Activated CD4-positive, alpha-beta T cell treated with anti-CD3 and anti-CD28 coated beads for 1 hour (primary cell): ENCODE measurements at regions not wholly inside any gene's neighbourhood (a gene's known extent, or its start where the extent isn't known, plus 50 kb on each side); places are given as distances from the start of the nearest gene placed in this dataset.

Source experiments
- DNase-seq: peaks from one replicate; pipeline ENCODE4 v3.0.0-alpha.2; 2020

DNA sequence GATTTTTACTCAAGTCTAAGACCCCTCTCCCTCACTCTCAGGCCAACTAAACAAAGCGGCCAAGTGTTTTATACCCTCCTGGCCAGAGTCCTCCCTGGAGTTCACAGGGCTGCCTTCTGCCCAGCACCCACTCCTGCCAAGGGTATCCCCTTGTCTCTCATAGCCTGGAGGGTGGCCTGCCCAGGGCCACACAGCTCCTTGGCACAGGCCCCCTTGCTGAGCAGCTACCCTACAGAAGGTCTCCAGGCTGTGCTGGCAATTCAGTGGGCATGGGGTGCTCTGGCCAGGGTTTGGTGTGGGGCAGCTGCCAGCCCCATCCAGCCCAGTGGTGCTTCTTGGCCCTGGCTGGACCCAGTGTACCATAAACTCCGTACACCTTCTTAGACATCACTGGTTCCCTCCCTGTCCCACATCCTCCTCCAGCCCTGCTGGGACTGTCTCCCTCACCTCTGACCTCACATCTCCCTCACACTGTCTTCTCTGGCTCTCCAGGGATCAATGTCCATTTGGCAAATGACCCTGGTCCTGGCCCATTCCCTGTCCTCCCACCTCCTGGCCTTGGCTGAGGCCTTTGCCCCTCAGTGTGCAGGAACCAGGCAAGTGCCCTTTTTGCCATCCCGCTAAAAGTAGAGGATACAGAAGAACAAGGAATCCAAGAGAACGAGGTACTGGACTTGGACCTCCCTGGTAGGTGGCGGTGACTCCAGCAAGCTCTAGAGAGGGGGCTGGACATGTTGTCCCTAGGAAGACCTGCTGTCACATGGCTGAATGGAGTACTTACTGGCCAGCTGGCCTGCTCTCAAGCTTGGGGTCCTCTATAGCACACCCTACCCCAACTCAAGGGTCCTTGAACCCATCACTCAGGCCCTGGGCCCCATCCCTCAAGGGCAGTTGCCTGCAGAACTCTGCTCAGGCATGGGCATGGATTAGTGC lies 50.0 kb upstream of the TRPM1 start:
- no peak for DNase-seq

DNA sequence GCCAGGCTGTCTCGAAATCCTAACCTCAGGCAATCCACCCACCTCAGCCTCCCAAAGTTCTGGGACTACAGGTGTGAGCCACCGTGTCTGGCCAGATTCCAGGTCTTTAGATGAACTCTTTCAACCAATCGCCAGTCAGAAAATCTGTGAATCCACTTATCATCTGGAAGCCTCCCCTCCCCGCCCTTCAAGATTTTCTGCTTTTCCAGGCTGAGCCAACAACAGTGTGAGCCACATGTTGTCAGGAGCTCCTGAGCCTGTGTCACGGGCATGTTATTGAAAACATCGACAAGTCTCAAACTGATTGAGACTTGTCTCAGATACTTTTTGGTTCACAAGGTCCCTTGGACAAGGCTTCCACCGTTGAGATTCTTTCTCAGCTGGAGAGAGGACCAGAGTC lies 52.0 kb upstream of the TRPM1 start:
- DNase-seq: no peak

DNA sequence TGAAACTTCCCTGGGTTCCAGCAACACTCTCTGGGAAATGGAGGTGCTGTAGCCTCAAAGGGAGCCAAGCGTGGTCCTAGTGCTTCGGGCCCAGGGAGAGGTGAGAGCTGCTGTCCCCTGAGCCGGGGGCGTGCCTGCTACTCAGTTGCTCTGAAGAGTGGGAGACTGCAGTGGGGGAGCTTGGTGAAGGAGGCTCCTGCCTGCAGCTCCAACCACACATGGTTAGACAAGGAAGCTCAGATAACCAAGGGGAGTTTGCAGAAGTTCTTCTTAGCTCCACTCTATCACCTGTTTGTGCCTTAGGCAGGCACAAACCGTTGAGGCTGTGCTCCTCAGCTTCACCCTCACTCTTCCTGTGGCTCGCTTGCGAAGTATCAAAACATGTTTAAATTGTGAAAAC lies 53.6 kb upstream of the TRPM1 start:
- no peak for DNase-seq

DNA sequence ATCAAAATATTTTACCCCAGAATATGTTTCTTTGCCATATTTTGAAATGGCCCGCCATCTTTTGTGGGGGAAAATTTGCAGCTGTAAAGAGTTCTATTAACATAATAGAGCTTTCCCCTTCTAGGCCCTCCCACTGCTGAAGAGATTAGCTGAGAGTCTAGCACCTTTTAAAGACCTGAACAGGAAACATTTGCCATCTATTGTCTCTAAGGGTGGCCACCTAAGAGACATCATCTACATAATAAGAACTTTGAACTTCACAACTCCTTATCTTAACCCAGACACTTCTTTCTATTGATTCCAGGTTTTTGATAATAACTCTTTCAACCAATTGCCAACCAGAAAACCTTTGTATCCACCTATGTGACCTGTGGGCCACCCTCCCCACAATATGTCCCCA lies 54.7 kb upstream of the TRPM1 start:
- DNase-seq: no peak

DNA sequence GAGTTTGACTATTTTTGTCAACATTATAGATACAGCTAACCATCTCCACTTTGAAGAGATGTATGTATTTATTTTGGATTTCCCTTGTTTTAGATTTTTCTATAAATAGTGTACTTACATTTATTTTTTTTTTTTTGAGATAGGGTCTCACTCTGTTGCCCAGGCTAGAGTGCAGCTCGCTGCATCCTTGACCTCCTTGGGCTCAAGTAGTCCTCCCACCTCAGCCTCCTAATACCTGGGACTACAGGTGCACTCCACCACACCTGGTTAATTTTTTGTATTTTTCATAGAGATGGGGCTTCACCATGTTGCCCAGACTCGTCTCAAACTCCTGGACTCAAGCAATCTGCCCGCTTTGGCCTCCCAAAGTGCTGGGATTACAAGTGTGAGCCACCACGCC lies 55.3 kb upstream of the TRPM1 start:
- DNase-seq: no peak

DNA sequence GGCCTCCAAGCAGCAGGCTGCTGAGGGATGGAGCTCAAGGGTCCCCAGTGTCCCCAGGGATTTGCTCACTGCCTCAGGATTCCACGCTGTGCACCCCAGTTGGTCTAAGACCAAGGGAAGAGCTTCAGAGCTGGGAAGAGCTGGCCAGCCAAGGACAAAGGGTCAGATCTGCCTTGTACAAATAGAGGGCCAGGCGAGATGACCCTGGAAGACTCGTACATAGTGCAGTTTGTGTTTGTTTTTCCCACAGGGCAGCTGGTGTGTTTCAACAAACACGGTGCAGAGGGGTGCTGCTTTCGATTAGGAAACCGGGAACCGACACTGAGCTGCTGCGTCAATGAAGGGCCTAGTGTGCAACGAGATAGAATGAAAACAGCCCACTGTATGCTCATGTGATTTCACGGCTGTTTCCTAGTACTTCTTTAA lies 56.1 kb upstream of the TRPM1 start:
- DNase-seq: no peak

DNA sequence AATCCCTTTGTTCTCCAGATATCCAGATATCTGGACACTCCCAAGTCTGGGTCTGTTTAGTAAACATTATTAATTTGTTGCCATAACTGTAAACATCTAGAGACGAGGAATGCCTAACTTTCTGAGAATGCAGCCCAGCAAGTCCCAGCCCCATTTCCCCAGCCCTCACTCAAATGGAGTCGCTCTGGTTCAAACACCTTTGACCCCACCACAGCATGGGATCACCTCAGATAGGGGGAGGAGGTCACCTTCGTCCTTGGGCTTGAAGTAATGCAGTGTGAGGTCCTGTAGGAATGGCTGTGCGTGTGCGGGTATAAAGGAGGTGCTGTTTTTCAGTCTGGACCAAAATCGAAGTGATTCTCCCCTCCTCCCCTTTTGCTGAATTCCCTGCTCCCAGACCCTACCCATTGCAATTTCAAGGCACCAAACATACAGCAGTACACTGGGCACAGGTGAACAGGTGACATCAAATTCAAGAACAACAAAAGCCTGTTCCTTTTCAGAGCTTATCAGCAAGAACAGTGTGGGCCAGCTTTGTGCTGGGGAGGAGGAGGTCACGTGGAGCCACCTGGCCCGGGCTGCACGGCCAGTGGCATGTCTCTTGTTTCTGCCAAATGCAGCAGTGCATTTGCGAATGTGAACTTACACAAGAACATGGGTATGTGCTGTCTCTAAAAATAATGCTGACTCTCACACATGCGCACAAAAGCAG lies 57.5 kb upstream of the TRPM1 start:
- no peak for DNase-seq

DNA sequence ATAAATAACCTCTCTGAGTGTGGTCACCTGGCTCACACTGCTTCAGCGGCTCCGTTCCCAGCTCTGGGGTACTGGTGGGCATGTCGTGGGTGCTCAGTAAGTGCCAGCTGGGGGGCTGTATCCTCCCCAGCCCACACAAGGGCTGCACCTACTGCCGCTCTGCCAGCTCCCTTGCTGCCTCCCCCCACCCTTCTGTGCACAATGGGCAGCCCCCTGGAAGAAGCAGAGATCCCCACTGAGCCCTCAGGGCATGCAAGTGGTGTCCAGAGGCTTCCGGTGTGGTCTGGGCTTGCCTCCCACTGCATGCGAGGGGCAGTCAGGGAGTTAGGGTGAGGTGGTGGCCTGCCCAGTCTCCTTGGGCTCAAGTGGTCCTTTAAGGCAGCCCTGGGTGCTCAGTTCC lies 58.3 kb upstream of the TRPM1 start:
- no peak for DNase-seq

DNA sequence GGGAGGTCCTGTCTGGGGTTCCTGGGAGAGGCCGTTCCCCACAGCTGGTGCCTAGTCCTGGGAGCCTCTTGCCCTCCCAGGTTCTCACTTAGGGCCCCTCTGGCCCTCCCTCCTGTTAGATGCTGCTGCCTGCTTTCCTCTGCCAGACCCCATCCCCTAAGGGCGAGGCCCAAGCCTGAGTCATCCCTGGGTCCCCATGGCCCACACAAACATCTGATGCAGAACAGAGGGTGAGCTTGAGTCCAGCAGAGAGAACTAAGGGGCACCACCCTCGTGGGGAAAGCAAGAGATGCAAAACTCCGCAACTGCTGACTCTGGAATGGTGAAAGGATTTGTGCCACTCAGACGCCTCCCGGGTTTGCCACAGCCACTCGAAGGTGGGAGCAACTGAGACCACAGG lies 58.8 kb upstream of the TRPM1 start:
- DNase-seq: no peak

DNA sequence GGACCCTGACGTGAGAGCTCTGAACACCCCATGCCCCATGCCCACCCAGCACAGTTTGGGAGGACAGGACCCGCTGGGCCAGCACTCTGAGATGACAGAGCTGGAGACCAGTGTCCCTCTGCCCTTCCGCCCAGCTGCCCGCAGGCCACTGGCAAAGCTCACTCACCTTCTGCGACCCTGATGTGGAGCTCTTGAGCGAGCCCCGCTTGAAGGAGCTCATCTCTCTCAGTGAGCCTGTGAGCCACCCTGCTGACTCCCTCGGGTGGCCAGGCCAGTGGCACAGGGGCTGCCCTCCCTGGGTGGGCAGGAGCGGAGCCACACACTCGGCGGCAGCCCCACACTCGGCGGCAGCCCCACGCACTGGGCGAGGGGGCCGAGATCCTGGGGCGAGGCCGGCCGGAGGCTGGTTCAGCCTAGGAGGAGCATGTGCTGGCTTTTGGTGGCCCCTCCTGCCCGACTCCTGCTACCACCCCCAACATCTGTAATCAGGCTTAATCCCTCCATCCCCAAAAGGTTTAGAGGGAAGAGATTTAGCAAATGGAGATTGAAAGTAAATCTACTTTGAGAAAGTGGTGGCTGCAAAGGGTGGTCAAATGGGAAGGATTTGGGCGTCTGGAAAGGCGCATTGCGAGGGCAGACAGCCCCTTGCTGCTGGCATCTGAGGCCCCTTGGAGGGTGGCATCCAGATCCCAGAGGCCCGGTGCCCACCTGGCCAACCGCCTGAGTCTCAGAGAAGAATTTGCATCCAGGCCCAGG lies 59.4 kb upstream of the TRPM1 start:
- no peak for DNase-seq

DNA sequence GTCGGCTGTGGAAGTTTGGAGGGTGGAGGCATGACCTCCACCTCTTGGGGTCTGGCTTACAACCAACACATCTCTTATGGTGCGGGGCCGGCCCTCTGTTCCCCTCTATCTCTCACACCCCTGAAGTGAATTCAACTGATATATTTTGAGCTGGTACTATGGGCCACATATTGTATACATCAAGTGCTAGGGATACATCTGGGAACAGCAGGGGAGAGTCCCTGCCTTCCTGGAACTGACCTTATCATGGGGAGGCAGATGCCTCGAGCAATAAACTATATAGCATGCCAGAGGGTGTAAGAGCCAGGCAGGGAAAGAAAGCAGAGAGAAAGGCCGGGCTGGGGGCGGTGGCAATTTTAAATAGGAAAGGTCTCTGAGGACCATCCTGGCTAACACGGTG lies 60.4 kb upstream of the TRPM1 start:
- DNase-seq: no peak

DNA sequence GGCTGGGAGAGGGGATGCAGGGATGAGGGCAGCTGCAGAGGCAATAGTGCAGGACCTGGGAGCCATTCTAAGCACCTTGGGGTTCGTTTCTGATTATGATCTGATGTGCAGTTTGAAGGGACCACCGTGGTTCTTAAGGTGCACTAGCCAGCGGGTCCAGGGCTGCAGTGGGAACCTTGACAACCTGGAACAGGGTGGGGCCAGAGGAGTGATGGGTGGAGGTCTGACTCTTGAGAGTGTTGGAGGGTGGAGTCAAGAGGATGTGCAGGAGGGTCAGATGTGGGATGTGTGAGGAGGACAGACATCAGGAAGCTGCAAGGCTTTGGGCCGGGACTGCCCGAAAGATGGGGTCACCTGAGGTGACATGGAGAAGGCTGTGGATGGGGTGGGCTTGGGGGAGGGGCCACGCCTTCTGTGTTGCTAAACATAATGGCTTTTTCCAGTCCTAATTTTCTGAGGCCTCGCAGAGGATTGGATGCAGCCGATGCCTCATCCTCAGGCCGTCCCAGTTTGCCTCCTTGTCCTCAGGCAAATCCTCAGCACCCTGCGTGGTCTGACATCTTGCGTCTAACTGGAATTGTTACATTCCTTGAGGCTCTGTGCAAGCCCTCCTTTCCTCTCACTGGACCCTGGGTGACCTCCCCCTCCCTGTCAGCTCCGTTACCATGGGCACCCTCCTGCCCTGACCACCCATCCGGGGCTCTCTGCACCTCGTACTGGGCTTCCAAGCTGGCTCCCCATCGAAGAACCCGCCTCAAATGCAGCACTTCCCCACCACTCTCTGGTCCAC lies 61.4 kb upstream of the TRPM1 start:
- DNase-seq: no peak

DNA sequence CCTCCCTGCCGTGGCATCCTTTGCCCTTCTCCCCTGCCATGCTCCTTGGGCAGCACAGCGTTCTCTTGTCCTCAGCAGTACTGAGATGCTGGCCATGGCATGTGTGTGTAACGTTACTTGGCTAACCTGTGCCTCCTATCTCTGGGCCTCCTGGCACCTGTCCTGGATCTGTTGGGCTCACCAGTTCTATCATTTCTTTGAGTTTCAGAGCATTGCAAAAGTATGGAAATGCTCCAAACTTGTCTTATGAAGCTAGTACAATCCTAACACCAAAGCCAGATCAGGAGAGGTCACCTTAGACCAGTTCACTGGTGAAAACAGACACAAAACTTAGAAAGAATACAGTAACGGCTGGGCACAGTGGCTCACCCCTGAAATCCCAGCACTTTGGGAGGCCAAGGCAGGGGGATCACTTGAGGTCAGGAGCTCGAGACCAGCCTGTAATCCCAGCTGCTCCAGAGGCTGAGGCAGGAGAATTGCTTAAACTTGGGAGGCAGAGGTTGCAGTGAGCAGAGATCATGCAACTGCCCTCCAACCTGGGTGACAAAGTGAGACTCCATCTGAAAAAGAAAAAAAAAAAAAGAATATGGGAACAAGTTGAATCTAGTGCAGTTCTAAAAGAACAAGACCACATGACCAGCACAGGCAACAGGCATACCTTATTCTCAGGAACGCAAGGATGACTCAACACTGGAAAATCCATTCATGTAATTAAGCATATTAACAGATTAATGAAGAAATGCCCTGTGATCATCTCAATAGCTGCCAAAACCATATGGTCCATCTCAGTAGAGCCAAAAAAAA lies 62.4 kb upstream of the TRPM1 start:
- DNase-seq: no peak

DNA sequence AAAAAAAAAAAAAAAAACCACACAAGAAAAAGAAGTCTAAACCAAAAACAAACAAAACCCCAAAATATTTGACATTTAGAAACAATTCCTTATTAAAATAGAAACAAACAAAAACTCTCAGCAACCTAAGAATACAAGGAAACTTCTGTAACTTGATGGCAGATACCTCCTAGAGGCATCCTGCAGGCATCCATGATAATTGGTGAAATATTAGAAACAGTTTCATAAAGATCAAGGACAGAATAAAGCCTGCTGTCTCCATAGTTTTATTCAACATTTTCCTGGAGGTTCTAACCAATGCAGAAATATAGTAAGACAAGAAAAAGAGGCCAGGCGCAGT lies 63.0 kb upstream of the TRPM1 start:
- DNase-seq: no peak

DNA sequence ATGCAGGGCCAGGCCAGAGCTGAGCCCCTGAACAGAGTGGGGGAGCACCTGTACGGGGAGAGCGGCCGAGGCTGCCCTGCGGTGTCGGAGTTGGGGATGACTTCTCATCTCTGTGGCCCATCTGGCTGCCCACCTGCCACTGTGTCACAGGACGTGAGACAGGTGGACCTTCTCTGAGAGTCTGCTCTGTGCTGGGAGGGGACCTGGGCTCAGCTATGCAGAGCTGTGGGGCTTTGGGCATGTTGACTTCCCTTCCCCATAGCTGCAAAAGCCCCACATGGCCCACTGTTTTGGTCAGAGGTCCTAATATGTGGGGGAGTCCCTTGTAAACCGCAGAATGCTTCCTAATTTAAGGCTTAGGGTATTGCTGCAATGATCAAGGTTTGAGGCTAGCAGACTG lies 68.0 kb upstream of the TRPM1 start:
- no peak for DNase-seq

DNA sequence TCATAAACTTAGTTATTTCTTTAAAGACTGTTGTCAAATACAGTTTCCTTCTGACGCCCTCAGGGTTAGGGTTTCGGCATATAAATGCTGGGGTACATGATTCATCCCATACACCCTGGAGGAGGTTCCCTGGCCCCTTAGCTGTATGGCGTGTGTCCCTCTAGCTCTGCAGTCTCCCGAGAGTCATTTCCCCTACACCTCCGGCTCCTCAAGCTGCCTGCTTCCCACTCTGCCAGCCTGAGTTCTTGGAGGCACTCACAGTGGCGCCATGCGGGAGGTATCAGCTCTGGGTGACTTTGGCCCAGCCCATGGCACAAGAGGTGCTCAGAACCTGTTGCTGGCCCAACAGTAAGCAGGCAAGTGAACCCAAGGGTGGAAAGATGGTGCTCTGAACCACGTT lies 70.2 kb upstream of the TRPM1 start:
- no peak for DNase-seq

DNA sequence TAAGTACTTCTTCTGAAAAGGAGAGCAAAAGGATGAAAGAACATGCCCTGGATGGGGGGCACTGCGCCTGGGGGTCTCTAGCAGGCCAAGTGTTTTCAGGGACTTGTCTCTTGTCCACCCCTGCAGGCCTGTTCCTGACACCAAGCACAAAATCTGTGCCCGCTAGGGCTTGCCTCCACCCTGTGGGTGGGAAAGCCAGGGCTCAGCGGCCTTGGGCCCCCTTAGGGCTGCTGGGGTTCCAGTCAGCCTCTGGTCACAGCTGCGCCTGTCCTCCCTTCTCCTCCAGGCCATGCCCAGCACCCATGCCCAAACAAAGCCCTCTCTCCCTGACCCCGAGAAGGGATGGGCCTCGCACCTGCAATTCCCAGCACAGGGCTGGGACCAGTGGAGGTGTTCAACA lies 71.1 kb upstream of the TRPM1 start:
- DNase-seq: no peak

DNA sequence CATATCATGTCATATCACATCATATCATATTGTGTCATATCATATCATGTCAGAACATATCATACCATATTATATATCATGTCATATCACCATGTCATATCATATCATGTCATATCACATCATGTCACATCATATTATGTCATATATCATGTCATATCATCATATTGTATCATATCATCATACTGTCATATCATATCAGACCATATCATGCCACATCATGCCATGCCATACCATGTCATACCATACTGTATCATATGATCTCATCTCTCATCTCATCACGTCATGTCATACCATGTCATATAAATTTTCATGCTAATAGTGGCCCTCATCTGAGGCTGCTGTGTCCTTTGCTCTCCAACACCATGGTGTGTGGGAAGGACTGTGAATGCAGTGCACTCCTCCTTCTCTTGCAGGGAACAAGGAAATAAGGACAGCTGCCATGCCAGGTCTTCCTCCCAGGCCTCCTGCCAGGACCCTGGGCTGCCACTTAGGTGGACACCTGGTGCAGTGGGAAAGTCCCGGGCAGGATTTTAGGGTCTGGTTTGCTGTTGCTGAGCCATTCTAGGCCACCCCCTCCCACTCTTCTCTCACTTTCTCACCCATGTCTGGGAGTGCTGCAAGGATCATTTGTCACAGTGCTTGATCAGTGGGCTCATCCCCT lies 72.4 kb upstream of the TRPM1 start:
- DNase-seq: no peak

DNA sequence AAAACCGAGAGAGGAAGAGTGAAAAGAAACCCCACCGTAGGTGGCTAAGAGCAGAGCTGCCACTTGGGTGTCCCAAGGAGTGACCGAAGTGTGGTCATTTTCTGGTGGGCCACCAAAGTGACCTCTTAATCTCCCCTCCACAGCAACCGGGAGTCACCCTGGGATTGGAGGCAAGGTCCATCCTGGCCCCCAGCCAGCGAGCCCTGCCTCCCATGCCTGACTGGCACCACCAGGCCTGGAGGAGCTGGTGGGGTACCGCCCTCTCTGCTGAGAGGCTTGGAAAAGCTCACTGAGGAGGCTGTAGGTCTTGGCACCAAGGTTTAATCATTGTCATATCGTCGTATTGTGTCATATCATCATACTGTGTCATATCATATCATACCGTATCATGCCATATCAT lies 74.0 kb upstream of the TRPM1 start:
- no peak for DNase-seq

DNA sequence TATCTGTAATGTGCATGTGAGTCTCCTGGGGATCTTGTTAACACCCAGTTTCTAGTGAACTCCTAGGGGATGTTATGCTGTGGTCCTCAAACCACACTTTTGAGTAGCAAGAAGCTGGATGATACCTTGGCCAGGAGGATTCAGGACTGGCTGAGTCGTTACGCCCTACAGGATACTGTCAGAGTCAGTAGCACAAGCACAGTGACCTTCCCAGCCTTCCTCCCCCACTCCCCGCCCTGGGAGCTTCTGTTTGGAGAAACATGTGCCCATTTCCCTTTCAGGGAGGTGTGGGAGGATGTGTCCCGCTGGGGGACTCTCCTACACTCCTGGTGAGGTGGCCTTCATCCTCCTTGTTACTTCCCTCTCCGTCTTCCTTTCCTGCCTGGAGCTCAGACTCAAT lies 76.4 kb upstream of the TRPM1 start:
- DNase-seq: no peak

DNA sequence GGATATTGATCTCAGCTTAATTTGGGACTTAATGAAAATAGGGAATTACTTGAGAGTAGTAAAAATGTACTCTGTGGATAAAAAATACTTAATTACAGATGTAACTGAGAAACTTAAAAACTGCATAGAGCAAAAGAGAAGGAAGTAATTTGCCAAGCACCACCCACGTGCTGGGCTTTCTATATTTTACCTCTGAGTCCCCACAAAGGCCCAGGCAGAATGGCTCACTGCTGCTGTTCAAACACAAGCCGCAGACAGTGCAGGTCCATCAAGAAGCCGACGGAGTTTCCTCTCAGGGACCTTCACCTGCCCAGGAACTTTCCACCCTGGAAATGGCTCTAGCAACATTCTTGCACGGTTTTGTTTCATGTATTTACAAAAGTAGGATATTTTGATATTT lies 77.2 kb upstream of the TRPM1 start:
- no peak for DNase-seq

DNA sequence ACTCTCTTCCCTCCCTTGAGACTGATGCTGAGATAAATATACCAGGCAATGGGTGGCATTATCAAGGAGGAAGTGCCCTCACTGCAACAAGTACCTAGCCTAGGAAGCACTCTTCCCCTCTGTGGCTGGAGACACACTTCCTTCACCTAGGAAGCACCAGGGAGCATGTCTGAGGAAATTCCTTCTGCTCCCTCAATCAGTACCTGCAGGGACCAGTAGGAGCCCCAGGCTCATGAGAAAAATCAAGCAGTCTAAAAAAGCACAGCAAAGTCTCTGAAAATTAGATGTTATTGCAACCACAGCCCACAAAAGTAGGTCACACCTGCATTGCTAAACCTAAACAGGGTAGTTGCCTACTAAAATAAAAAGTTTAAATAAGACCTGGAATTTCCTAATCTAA lies 78.2 kb upstream of the TRPM1 start:
- no peak for DNase-seq
